Testis (tissue), 2 donors: ENCODE measurements at regions not wholly inside any gene's neighbourhood (a gene's known extent, or its start where the extent isn't known, plus 50 kb on each side); places are given as distances from the start of the nearest gene placed in this dataset.

Source experiments
- POLR2A ChIP-seq: fragments of 450-650 bp; IDR thresholded peaks from one replicate; pipeline ENCODE4 v1.6.1; 2017; ENCODE audit warnings: antibody characterized with exemption, mild to moderate bottlenecking, moderate library complexity
- TF ChIP-seq, protein P1 (sequence below), 3 experiments: fragments of 450-650 bp in 2 of 3; fragments of 200-600 bp in 1 of 3; sonication (generic) in 1 of 3; IDR thresholded peaks; one replicate each; pipeline ENCODE4 v1.5.1; 2016 to 2019; ENCODE audit warnings: antibody characterized with exemption in 3 of 3, mild to moderate bottlenecking in 2 of 3, moderate library complexity in 1 of 3

DNA sequence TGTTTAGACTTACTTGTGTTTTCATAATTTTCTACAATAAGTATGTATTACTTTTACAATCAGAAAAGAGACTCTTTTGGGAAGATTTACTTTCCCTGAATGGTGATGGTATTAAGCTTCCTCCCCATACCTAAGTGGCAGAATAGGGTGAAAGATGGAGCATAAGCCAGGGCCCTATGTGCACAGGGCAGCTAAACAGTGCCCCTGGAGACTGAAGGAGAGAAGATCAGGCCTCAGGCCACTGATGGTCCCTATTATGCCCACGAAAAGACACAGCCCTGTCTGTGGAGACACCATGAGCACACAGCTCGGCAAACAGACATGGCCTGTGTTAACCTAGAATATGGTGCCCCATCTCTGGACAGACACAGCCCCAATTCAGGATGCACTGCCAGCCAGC is 139.4 kb downstream of the OAT start:
- TF ChIP-seq, protein P1, sequence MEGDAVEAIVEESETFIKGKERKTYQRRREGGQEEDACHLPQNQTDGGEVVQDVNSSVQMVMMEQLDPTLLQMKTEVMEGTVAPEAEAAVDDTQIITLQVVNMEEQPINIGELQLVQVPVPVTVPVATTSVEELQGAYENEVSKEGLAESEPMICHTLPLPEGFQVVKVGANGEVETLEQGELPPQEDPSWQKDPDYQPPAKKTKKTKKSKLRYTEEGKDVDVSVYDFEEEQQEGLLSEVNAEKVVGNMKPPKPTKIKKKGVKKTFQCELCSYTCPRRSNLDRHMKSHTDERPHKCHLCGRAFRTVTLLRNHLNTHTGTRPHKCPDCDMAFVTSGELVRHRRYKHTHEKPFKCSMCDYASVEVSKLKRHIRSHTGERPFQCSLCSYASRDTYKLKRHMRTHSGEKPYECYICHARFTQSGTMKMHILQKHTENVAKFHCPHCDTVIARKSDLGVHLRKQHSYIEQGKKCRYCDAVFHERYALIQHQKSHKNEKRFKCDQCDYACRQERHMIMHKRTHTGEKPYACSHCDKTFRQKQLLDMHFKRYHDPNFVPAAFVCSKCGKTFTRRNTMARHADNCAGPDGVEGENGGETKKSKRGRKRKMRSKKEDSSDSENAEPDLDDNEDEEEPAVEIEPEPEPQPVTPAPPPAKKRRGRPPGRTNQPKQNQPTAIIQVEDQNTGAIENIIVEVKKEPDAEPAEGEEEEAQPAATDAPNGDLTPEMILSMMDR (IDR thresholded peaks at IDR 0.05): no peak
- TF ChIP-seq POLR2A: no peak
